ENCODE measurements at regions not wholly inside any gene's neighbourhood (a gene's known extent, or its start where the extent isn't known, plus 50 kb on each side); places are given as distances from the start of the nearest gene placed in this dataset.

- TF ChIP-seq, protein P1, sequence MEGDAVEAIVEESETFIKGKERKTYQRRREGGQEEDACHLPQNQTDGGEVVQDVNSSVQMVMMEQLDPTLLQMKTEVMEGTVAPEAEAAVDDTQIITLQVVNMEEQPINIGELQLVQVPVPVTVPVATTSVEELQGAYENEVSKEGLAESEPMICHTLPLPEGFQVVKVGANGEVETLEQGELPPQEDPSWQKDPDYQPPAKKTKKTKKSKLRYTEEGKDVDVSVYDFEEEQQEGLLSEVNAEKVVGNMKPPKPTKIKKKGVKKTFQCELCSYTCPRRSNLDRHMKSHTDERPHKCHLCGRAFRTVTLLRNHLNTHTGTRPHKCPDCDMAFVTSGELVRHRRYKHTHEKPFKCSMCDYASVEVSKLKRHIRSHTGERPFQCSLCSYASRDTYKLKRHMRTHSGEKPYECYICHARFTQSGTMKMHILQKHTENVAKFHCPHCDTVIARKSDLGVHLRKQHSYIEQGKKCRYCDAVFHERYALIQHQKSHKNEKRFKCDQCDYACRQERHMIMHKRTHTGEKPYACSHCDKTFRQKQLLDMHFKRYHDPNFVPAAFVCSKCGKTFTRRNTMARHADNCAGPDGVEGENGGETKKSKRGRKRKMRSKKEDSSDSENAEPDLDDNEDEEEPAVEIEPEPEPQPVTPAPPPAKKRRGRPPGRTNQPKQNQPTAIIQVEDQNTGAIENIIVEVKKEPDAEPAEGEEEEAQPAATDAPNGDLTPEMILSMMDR (IDR thresholded peaks at IDR 0.05) = no peak
- TF ChIP-seq ZFX (IDR thresholded peaks at IDR 0.05; ENCODE audit: borderline replicate concordance) = no peak
Observed at GRCh38 chr7:18288322-18289037, 207.1 kb upstream of the HDAC9 start.

Data from 22Rv1 (cell line).